GM18499 (cell line): ENCODE measurements at regions not wholly inside any gene's neighbourhood (a gene's known extent, or its start where the extent isn't known, plus 50 kb on each side); places are given as distances from the start of the nearest gene placed in this dataset.

ENCODE experiments used
- ATAC-seq: cut with Tn5 transposase; IDR thresholded peaks from one replicate; pipeline ENCODE4 v1.9.1; 2021; ENCODE audit warnings: moderate number of reproducible peaks; ENCODE audit not compliant: insufficient read depth, unreplicated experiment

- ATAC-seq: no peak
These were observed 262.6 kb upstream of the CDYL start for GRCh38 chr6:4513561-4513960.

GRCh38 chr6:4512051-4512471 is 264.1 kb upstream of the CDYL start:
- ATAC-seq: no peak

DNA sequence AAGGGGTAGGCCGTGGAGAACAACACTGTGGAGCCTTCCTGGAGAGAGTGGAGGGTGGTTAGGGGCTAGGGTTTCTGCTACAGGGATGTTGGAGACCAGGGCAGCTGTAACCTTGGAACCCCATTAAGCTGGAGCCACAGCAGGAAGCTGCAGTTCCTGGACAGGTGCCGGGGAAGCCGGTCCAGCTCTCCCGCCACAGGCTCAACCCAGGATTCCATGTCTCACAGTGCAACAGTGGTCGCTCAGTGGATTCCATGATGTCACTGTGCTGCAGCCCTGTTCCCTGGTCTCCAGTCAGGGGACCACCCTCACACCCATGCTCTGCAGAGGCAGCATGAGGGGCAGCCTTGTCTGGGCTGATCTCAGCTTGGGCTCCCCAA is 264.6 kb upstream of the CDYL start:
- no peak for ATAC-seq

- no peak for ATAC-seq
These were observed 265.1 kb upstream of the CDYL start for GRCh38 chr6:4510906-4511640.

DNA sequence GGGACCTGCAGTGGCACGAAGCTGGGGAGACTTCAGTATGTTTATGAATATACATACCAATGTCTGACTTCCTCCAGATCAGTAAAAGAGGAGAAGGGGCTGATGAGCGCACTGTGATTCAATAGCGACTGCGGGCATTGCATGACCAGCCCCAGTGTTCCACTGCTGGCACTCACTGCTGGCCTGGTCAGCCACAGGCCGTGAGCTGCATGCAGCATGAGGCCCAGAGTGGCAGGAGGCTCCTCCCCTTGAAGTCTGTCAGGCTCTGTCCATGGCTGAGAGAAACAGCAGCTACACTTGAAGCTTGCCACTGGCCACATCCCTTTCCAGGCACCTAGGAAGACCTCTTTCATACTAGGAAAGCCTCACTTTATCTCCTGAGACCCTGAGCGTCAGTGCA is 265.9 kb upstream of the CDYL start:
- no peak for ATAC-seq

DNA sequence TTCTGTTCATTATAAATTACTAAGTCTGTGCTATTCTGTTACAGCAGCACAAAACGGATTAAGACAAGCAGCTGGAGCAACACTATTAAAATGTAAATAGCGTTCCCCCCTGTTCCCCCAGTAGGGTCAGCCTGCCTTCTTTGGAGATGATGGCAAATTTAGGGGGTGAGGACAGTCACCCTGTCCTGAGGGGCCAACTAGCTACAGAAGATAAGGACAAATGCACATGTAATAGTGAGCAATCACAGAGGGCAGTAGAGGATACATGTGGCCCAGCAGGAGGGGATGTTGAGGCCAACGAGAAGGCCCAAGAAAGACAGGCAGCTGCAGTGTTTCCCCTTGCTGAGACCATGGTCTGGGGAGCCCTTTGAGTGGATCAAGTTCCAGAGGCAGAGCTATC is 266.7 kb upstream of the CDYL start:
- no peak for ATAC-seq

- ATAC-seq: no peak
These were observed 269.4 kb upstream of the CDYL start for GRCh38 chr6:4506792-4507191.

DNA sequence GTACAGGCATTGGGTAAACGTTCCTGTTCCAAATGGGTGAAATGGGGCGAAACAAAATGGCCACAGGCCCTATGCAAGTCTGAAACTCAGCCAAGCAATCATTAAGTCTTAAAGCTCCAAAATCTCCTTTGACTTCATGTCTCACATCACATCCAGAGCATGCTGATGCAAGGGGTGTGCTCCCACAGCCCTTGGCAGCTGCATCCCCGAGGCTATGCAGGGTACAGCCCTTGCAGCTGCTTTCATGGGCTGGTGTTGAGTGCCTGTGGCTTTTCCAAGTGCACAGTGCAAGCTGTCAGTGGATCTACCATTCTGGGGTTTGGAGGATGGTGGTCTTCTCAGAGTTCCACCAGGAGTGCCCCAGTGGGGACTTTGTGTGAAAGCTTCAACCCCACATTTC is 270.0 kb upstream of the CDYL start:
- ATAC-seq: no peak

DNA sequence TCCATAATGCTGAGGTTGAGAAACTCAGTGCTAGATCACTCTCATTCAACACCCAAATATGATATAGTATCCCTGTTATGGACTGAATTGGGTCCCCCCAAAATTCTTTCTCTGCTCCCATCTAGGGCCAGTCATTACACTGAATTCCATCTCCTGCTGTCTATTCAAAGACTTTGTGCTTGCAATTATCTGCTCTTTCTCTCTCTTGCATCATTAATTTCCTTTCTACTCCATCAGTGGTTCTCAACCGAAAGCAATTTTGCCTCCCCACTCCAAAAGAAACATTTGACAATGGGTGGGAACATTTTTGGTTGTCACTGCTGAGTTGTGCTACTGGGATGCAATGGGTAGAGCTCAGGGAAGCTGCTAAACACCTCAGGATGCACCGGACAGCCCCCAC is 271.5 kb upstream of the CDYL start:
- no peak for ATAC-seq

DNA sequence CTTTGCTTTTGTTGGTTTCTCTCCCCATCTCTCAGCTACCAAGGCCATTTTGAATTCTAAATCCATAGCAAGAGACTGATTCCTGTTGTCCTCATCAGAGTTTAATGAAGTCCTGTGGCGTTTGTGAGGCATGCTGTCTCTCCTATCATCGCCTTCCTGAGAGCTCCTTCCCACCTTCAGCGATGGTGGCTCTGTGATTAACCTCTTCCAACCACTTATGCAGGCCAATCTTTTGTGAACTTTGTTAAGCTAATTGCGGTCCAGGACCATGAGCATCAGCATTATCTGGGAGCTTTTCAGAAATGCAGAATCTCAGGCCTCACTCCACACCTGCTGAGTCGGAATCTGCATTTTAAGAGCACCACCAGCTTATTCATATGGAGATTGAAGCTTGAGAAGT is 272.5 kb upstream of the CDYL start:
- no peak for ATAC-seq

DNA sequence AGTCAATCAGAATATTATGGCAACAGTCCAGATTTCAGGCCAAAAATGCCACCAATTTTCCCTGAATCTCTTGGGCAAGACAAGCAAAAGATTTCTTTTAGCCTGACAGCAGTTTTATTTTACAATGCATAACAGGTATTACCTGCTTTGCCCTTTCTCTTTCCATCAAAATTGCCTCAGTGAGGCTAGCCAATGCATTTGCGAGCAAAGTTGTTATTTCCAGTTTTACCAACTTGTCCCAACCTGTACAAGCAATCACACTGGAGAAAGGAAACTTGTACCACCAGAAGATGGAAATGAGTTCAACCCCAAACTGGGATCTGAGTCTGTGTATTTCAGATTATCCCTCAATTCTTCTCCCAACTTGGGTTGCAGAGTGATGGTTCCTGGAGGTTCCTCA is 279.9 kb upstream of the CDYL start:
- no peak for ATAC-seq

DNA sequence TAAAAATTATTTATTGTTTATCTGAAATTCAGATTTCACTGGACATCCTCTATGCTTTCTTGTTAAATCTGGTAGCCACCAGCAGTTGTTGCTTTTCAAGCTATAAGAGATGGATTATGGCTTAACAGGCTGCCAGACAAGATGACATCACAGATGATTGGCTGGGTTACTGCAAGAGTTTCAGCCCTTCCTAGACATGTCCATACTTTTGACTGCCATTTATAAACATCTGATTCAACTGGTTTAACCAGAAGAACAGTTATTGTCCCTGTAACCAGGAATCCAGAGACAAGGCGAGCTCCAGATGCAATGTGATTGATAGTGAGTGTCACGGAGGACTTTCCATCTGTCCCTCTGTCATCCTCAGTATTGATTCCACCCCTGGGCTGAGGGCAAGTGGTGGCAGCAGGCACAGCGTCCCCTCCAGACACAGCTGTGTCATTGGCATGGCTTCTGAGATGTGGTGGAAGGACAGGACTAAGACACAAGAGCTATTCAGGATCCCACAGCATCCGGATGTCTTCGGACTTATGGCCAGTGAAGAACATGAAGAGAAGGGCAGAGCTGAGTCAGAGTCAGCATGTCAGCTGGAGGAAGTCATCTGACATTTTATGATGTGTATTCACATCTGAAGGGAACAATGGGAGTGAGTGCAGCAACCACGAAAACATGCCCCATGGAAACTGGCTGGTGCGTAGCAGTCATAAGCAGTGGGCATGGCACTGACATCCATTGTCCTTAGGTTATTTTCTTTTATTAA is 284.5 kb upstream of the CDYL start:
- ATAC-seq: no peak

DNA sequence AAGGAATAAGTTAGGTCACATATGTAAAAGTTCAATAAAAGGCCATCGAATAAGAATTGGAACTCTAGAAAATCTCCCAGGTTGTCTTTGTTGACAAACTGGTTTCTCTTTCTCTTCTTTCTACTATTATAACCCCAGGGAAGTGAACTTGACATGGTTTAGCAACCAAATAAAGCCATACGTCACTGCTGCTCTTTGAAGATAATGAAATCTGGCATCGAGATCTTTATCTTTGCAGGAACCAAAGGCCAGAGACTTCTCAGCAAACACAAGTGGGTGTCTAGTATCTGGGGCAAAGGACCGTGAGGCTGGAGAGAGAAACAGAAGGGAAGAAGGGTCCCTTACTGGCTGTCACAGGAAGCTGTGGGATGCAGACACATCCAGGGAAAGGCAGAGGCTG is 286.7 kb upstream of the CDYL start:
- no peak for ATAC-seq

GRCh38 chr6:4488389-4488788 is 287.8 kb upstream of the CDYL start:
- no peak for ATAC-seq

DNA sequence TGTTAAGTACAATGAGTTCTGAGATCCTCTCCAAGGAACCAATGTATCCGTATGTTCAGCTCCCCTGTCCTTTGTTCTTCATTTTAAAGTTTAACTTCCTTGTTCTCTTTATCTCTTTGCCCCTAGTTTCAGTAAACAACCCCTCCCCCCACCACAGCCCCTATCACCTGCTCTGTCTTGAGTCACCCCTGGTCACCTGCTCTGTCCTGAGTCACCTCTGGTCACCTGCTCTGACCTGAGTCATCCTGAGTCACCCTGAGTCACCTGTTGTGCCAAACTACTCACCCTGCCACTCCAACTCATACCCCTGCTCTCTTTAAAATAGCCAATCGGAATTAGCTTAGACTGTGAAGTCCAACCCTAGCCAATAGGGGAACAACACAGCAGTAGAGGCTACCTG is 288.7 kb upstream of the CDYL start:
- ATAC-seq: no peak

GRCh38 chr6:4486568-4487315 is 289.5 kb upstream of the CDYL start:
- no peak for ATAC-seq

DNA sequence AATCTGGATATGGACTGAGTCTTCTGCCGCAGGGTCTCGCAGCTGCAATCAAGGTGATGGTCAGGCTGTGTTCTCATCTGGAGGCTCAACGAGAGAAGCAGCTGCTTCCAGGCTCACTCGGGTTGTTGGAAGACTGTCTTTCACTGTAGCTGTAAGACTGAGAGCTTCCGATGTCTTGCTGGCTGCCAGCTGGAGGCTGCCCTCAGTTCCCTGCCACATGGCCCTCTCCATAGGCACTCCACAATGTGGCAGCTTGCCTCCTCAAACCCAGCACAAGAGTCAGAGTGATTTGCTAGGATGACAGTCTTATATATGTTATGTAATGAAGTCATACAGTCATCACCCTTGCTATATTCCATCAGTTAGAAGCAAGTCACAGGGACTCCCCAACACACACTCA is 290.5 kb upstream of the CDYL start:
- ATAC-seq: no peak

DNA sequence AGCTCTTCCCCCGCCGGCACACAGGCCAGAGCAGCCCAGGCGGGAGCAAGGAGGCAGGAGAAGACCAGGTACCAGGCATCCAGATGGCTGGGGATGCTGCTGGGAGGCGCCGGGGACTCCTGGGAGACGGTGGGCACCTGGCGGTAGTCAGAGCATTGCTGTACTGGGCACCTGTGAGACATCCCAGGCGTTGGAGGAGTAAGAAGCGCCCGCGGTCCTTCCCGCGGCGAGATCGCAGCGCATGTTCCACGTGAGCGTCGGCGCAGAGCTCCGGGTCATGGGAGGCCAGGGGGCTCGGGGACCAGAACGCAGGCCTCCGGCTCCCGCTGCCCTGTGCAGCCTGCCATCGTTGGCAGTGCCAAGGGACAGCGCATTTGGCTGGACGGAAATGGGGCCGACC is 293.7 kb upstream of the CDYL start:
- ATAC-seq: no peak

- ATAC-seq: no peak
These were observed 295.1 kb upstream of the CDYL start for GRCh38 chr6:4480788-4481735.

DNA sequence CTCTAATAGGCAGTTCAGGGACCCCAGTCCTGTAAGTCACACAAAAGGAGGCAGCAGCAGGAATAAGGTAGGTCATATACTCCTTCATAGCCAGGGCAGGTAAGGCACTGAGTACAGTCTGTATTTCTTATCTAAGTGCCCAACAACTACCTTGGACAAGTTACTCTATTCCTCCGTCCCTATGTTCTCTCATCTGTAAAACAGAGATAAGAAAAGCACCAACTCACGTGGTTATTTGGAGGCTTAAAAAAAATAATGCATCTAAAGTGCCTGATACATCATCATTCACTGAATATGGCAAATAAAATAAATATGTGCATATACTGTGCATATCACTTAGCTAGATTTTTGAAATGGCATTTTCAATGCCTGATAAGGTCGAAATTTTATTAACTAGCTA is 298.1 kb upstream of the CDYL start:
- ATAC-seq: no peak
